SIG-M5 (cell line): ENCODE measurements at regions not wholly inside any gene's neighbourhood (a gene's known extent, or its start where the extent isn't known, plus 50 kb on each side); places are given as distances from the start of the nearest gene placed in this dataset.
"Not testable (repeated sequence)": the region's sequence is repeated elsewhere in the genome, so short reads cannot be mapped to it uniquely, and the experiment has no call there.

Experiments
- DNase-seq: peaks from one replicate; lab custom pipeline; 2025; lab: John Stamatoyannopoulos, UW

- DNase-seq, result no peak
Measured at GRCh38 chr7:80018941-80019808, 115.5 kb upstream of the GNAI1 start.

GRCh38 chr7:80017101-80017698 lies 117.4 kb upstream of the GNAI1 start:
- no peak for DNase-seq

GRCh38 chr7:80014511-80014910 lies 120.1 kb upstream of the GNAI1 start:
- no peak for DNase-seq

- no peak for DNase-seq
Measured at GRCh38 chr7:80008039-80008438, 126.6 kb upstream of the GNAI1 start.

- DNase-seq, result no peak
Measured at GRCh38 chr7:80002865-80003264, 131.8 kb upstream of the GNAI1 start.

GRCh38 chr7:79998363-79998762 lies 136.3 kb upstream of the GNAI1 start:
- DNase-seq, result no peak

GRCh38 chr7:79997345-79997744 lies 137.3 kb upstream of the GNAI1 start:
- no peak for DNase-seq

- DNase-seq, result not testable (repeated sequence)
Measured at GRCh38 chr7:79995741-79996140, 138.9 kb upstream of the GNAI1 start.

GRCh38 chr7:79988653-79989052 lies 146.0 kb upstream of the GNAI1 start:
- DNase-seq, result no peak

GRCh38 chr7:79984210-79984609 lies 150.4 kb upstream of the GNAI1 start:
- no peak for DNase-seq

GRCh38 chr7:79982141-79982770 lies 152.4 kb upstream of the GNAI1 start:
- no peak for DNase-seq

- DNase-seq, result no peak
Measured at GRCh38 chr7:79980376-79980775, 154.3 kb upstream of the GNAI1 start.

- DNase-seq, result no peak
Measured at GRCh38 chr7:79979437-79979836, 155.2 kb upstream of the GNAI1 start.

GRCh38 chr7:79977481-79977880 lies 157.2 kb upstream of the GNAI1 start:
- DNase-seq, result no peak

- DNase-seq, result not testable (repeated sequence)
Measured at GRCh38 chr7:79976711-79977020, 158.0 kb upstream of the GNAI1 start.

GRCh38 chr7:79975986-79976710 lies 158.5 kb upstream of the GNAI1 start:
- DNase-seq, result not testable (repeated sequence)

- no peak for DNase-seq
Measured at GRCh38 chr7:79973455-79973854, 161.2 kb upstream of the GNAI1 start.

GRCh38 chr7:79971058-79971457 lies 163.6 kb upstream of the GNAI1 start:
- DNase-seq, result no peak

- DNase-seq, result no peak
Measured at GRCh38 chr7:79968894-79969293, 165.7 kb upstream of the GNAI1 start.

- DNase-seq, result no peak
Measured at GRCh38 chr7:79968077-79968648, 166.5 kb upstream of the GNAI1 start.

GRCh38 chr7:79965946-79966345 lies 168.7 kb upstream of the GNAI1 start:
- no peak for DNase-seq

- DNase-seq, result no peak
Measured at GRCh38 chr7:79964463-79964862, 170.2 kb upstream of the GNAI1 start.
